B cell (primary cell): ENCODE measurements at regions not wholly inside any gene's neighbourhood (a gene's known extent, or its start where the extent isn't known, plus 50 kb on each side); places are given as distances from the start of the nearest gene placed in this dataset.

Source experiments
- ATAC-seq: fragments of 200-7000 bp; cut with Tn5 transposase; one replicate; pipeline ENCODE4 v1.10.0; 2021; ENCODE audit warnings: low read depth, mild to moderate bottlenecking, moderate number of reproducible peaks, moderate library complexity
- CTCF ChIA-PET: fragments of 350-600 bp; sonication (Branson Sonifier 250); formaldehyde crosslinking; loops from one replicate; lab custom pipeline; 2021; ENCODE audit warnings: antibody characterized with exemption, inconsistent platforms; lab: Charles Lee
- POLR2A ChIA-PET: fragments of 350-600 bp; sonication (Branson Sonifier 250); formaldehyde crosslinking; loops from one replicate; lab custom pipeline; 2021; ENCODE audit warnings: antibody characterized with exemption; lab: Charles Lee
- DNase-seq: peaks from one replicate; pipeline ENCODE4 v3.0.0; 2013
- H2AFZ ChIP-seq: 2 replicates; pipeline ENCODE4 v1.6.1; 2012; ENCODE audit warnings: mild to moderate bottlenecking, low read depth, low read length; ENCODE audit not compliant: insufficient read depth, poor library complexity, severe bottlenecking
- H3K27ac ChIP-seq, 2 donors: 1 replicate in 1 of 2; 2 replicates in 1 of 2; pipeline ENCODE4 v1.5.1; 2012 to 2013; ENCODE audit warnings: low read length in 2 of 2, mild to moderate bottlenecking in 2 of 2, moderate library complexity in 1 of 2
- H3K27me3 ChIP-seq, 4 experiments: fragments of 200-600 bp in 1 of 4; sonication (generic) in 1 of 4; replicated peaks in 1 of 4; 1 replicate in 2 of 4; 2 replicates in 2 of 4; pipeline versions ENCODE4 v1.6.1 to v1.7.0; 2013 to 2016; ENCODE audit warnings: low read length in 3 of 4, mild to moderate bottlenecking in 2 of 4, mixed read lengths in 1 of 4, moderate library complexity in 1 of 4; ENCODE audit not compliant: insufficient read depth in 4 of 4, control insufficient read depth in 3 of 4; ENCODE audit errors: control extremely low read depth in 1 of 4
- H3K36me3 ChIP-seq, 2 experiments: replicated peaks in 1 of 2; 1 replicate in 1 of 2; 2 replicates in 1 of 2; pipeline versions ENCODE4 v1.6.1 to v1.7.1; 2013; ENCODE audit warnings: low read length in 1 of 2; ENCODE audit not compliant: insufficient read depth in 2 of 2, control insufficient read depth in 1 of 2; ENCODE audit errors: control extremely low read depth in 1 of 2, extremely low read depth in 1 of 2
- H3K4me1 ChIP-seq, 2 donors: fragments of 200-600 bp in 1 of 2; sonication (generic) in 1 of 2; 1 replicate in 1 of 2; 2 replicates in 1 of 2; pipeline versions ENCODE4 v1.5.1 to v1.6.1; 2013 to 2017; ENCODE audit warnings: low read length in 2 of 2; ENCODE audit not compliant: control insufficient read depth in 2 of 2, insufficient read depth in 2 of 2
- H3K4me2 ChIP-seq: replicated peaks from 2 replicates; pipeline ENCODE3; 2012; ENCODE audit warnings: mild to moderate bottlenecking, low read depth, low read length; ENCODE audit not compliant: poor library complexity, severe bottlenecking
- H3K4me3 ChIP-seq, 5 experiments: fragments of 200-600 bp in 1 of 5; sonication (generic) in 1 of 5; 1 replicate in 3 of 5; 2 replicates in 2 of 5; pipeline versions ENCODE4 v1.5.1 to v1.7.0; 2011 to 2016; ENCODE audit warnings: low read length in 4 of 5, mild to moderate bottlenecking in 4 of 5, low read depth in 2 of 5, control low read depth in 1 of 5, moderate library complexity in 1 of 5; ENCODE audit not compliant: insufficient read depth in 1 of 5; ENCODE audit errors: control extremely low read depth in 1 of 5, extremely low read depth in 1 of 5
- H3K79me2 ChIP-seq: fragments of 200-600 bp; sonication (generic); one replicate; pipeline ENCODE4 v1.6.0; 2016; ENCODE audit warnings: low read length; ENCODE audit not compliant: control insufficient read depth, insufficient read depth
- H3K9ac ChIP-seq: fragments of 200-600 bp; sonication (generic); 2 replicates; pipeline ENCODE4 v1.6.1; 2017; ENCODE audit warnings: mild to moderate bottlenecking, low read length, moderate library complexity
- H3K9me3 ChIP-seq, 3 donors: one replicate each; pipeline versions ENCODE4 v1.6.1 to v1.7.1; 2013; ENCODE audit warnings: low read length in 2 of 3; ENCODE audit not compliant: control insufficient read depth in 2 of 3, insufficient read depth in 1 of 3; ENCODE audit errors: control extremely low read depth in 1 of 3
- H4K20me1 ChIP-seq: 2 replicates; pipeline ENCODE4 v1.6.0; 2012; ENCODE audit warnings: mild to moderate bottlenecking, low read length; ENCODE audit not compliant: insufficient read depth, control insufficient read depth, poor library complexity, severe bottlenecking
- H3K27ac Mint-ChIP-seq: one replicate; pipeline ENCODE4 v1.8.0; 2021; ENCODE audit warnings: mixed read lengths
- H3K27me3 Mint-ChIP-seq: one replicate; pipeline ENCODE4 v1.8.0; 2021; ENCODE audit warnings: mixed read lengths
- H3K4me1 Mint-ChIP-seq: one replicate; pipeline ENCODE4 v1.8.0; 2021; ENCODE audit warnings: mixed read lengths
- H3K4me3 Mint-ChIP-seq: one replicate; pipeline ENCODE4 v1.8.0; 2021; ENCODE audit warnings: mixed read lengths
- H3K9me3 Mint-ChIP-seq: one replicate; pipeline ENCODE4 v1.8.0; 2022; ENCODE audit warnings: mixed read lengths; ENCODE audit not compliant: insufficient read depth
- CTCF ChIP-seq: fragments of 200-600 bp; IDR thresholded peaks from one replicate; pipeline ENCODE4 v1.8.0; 2022; ENCODE audit warnings: antibody characterized with exemption, mild to moderate bottlenecking
- EZH2 ChIP-seq: IDR thresholded peaks from 2 replicates; pipeline ENCODE4 v1.6.1; 2012; ENCODE audit warnings: borderline replicate concordance, low read depth, mild to moderate bottlenecking, moderate library complexity, low read length; ENCODE audit not compliant: insufficient read depth, poor library complexity, severe bottlenecking
- WGBS: methylation state at CpG from one replicate; pipeline ENCODE4 v1.1.5; 2013; ENCODE audit warnings: missing lambda C conversion rate; ENCODE audit not compliant: insufficient coverage; 5-methylcytosine and 5-hydroxymethylcytosine counted together
- intact Hi-C: fragments of 100-400 bp; cut with micrococcal nuclease; formaldehyde crosslinking; loops from one replicate; pipeline ENCODE4 v1.10.0; 2022

GRCh38 chr2:228847684-228848083 is 423.4 kb downstream of the PID1 start:
- Mint-ChIP-seq H3K4me1 (no peaks in the 10 kb centered on the region), H3K27me3 (no peaks in the 10 kb centered on the region)

GRCh38 chr2:228846161-228846560 is 424.9 kb downstream of the PID1 start:
- TF ChIP-seq CTCF (no peak), EZH2 (no peak)
- no peak for ATAC-seq
- no peak overlapping the region for H3K4me3 ChIP-seq
- H3K79me2 ChIP-seq, result no peaks in the 10 kb centered on the region
- Mint-ChIP-seq H3K4me1 (no peaks in the 10 kb centered on the region), H3K27me3 (no peaks in the 10 kb centered on the region), H3K9me3 (no peaks in the 10 kb centered on the region), H3K27ac (no peak overlapping the region), H3K4me3 (no peak overlapping the region)
- DNase-seq, result no peak
- WGBS, result 100% methylated on average over 1 of the region's 2 CpGs
- no peak overlapping the region for H3K27ac ChIP-seq
- intact Hi-C loops, result no loop called here
- H3K9me3 ChIP-seq, result no peaks in the 10 kb centered on the region
- CTCF ChIA-PET, result no interaction called here
- no peaks in the 10 kb centered on the region for H3K4me1 ChIP-seq
- H2AFZ ChIP-seq, result no peak overlapping the region
- no peaks in the 10 kb centered on the region for H4K20me1 ChIP-seq
- H3K36me3 ChIP-seq, result no peaks in the 10 kb centered on the region
- H3K27me3 ChIP-seq, result no peaks in the 10 kb centered on the region
- H3K9ac ChIP-seq, result no peak overlapping the region
- POLR2A ChIA-PET, result no interaction called here
- no peak overlapping the region for H3K4me2 ChIP-seq

More at GRCh38 chr2:228847684-228848083, 423.4 kb downstream of the PID1 start:
- no peak for DNase-seq
- Histone ChIP-seq H3K9ac (no peak overlapping the region), H3K36me3 (no peaks in the 10 kb centered on the region), H4K20me1 (no peaks in the 10 kb centered on the region), H3K79me2 (no peaks in the 10 kb centered on the region), H3K9me3 (no peaks in the 10 kb centered on the region), H2AFZ (no peak overlapping the region), H3K27me3 (no peaks in the 10 kb centered on the region), H3K27ac (no peak overlapping the region), H3K4me3 (no peak overlapping the region), H3K4me2 (no peak overlapping the region), H3K4me1 (no peaks in the 10 kb centered on the region)
- ChIA-PET CTCF (no interaction called here), POLR2A (no interaction called here)
- no peaks in the 10 kb centered on the region for H3K9me3 Mint-ChIP-seq
- no peak for ATAC-seq
- no peak for TF ChIP-seq CTCF
- TF ChIP-seq EZH2, result no peak
- WGBS, result no CpG with 5 or more reads among the region's 1 CpG
- intact Hi-C loops, result no loop called here
- H3K4me3 Mint-ChIP-seq, result no peak overlapping the region
- no peak overlapping the region for H3K27ac Mint-ChIP-seq
